ENCODE measurements at regions not wholly inside any gene's neighbourhood (a gene's known extent, or its start where the extent isn't known, plus 50 kb on each side); places are given as distances from the start of the nearest gene placed in this dataset.

- H3K4me2 ChIP-seq = peak overlapping the region; percentile 57
- CTCF ChIA-PET = interaction anchor here (0.9 to 2.5 kb wide), 2 partner anchors 34 to 114 kb away, joined by 3 to 5 read pairs; no protein-coding TSS in a partner anchor
- ATAC-seq = peak; percentile 13 to 71; a peak in 3 of 6 replicates
- H3K9me3 ChIP-seq = no peaks in the 10 kb centered on the region
- no peak for TF ChIP-seq RARB (CRISPR knock-in tag; IDR thresholded peaks at IDR 0.05)
- no peak for TF ChIP-seq BCL3 (IDR thresholded peaks at IDR 0.05)
- TF ChIP-seq HOXA7 (CRISPR knock-in tag; IDR thresholded peaks at IDR 0.05) = no peak
- TF ChIP-seq TP53 (CRISPR knock-in tag; IDR thresholded peaks at IDR 0.05) = no peak
- TF ChIP-seq NR3C1 (IDR thresholded peaks at IDR 0.05) = no peak
- TF ChIP-seq HMGXB4 (CRISPR knock-in tag; IDR thresholded peaks at IDR 0.05; ENCODE audit: borderline replicate concordance) = no peak
- TF ChIP-seq CTCF (IDR thresholded peaks at IDR 0.05) = no peak
- no peak for TF ChIP-seq TFCP2L1 (CRISPR knock-in tag; IDR thresholded peaks at IDR 0.05)
- no peak for TF ChIP-seq EHF (CRISPR knock-in tag; IDR thresholded peaks at IDR 0.05)
- TF ChIP-seq HEYL (CRISPR knock-in tag; IDR thresholded peaks at IDR 0.05) = no peak
- no peak for TF ChIP-seq RCOR1 (IDR thresholded peaks at IDR 0.05; ENCODE audit: low read depth, low read length)
- no peak for TF ChIP-seq MAFK (IDR thresholded peaks at IDR 0.05; ENCODE audit: partially characterized antibody)
- TF ChIP-seq ZC3H11A (IDR thresholded peaks at IDR 0.05) = no peak
- FAIRE-seq = no peak
- no peak overlapping the region for H3K4me3 ChIP-seq
- POLR2A ChIA-PET = no interaction called here
- 18% methylated on average over 2 of the region's 2 CpGs for WGBS (ENCODE audit: missing lambda C conversion rate)
- peak overlapping the region; percentile 32 to 65; a peak in 4 of 6 replicates for H3K27ac ChIP-seq
- peaks cover 24% of the 10 kb centered on the region for H3K4me1 ChIP-seq
- DNase-seq (ENCODE audit: low read depth in 1 of 2, low spot score in 1 of 2) = peak in 1 of 2 experiments; percentile 40
Measured at GRCh38 chr6:134706806-134707205, 243.1 kb downstream of the ALDH8A1 start.

GRCh38 chr6:134706153-134706552 is 243.7 kb downstream of the ALDH8A1 start:
- 88% methylated on average over 3 of the region's 3 CpGs for WGBS (ENCODE audit: missing lambda C conversion rate)
- TF ChIP-seq RNF2 (IDR thresholded peaks at IDR 0.05; ENCODE audit: borderline replicate concordance, low read depth) (no peak), RFX5 (IDR thresholded peaks at IDR 0.05) (no peak), BHLHE40 (IDR thresholded peaks at IDR 0.05; ENCODE audit: low read depth, low read length) (no peak), RCOR1 (IDR thresholded peaks at IDR 0.05; ENCODE audit: low read depth, low read length) (no peak), NR3C1 (IDR thresholded peaks at IDR 0.05) (no peak), ATOH8 (CRISPR knock-in tag; IDR thresholded peaks at IDR 0.05; ENCODE audit: low read depth) (no peak), POLR2AphosphoS2 (conservative IDR thresholded peaks at IDR 0.05; ENCODE audit: low read length) (no peak), HOXB13 (CRISPR knock-in tag; IDR thresholded peaks at IDR 0.05; ENCODE audit: low read depth) (no peak), EHF (CRISPR knock-in tag; IDR thresholded peaks at IDR 0.05) (no peak), CHD2 (IDR thresholded peaks at IDR 0.05; ENCODE audit: low read length, partially characterized antibody) (no peak), CBX8 (IDR thresholded peaks at IDR 0.05) (no peak), CTCF (IDR thresholded peaks at IDR 0.05) (no peak), TP53 (CRISPR knock-in tag; IDR thresholded peaks at IDR 0.05) (no peak), CHD4 (IDR thresholded peaks at IDR 0.05; ENCODE audit: borderline replicate concordance) (no peak)
- TF ChIP-seq, protein P1, sequence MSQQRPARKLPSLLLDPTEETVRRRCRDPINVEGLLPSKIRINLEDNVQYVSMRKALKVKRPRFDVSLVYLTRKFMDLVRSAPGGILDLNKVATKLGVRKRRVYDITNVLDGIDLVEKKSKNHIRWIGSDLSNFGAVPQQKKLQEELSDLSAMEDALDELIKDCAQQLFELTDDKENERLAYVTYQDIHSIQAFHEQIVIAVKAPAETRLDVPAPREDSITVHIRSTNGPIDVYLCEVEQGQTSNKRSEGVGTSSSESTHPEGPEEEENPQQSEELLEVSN (IDR thresholded peaks at IDR 0.05; ENCODE audit: borderline replicate concordance, low read depth) = no peak
- TF ChIP-seq, protein P2, sequence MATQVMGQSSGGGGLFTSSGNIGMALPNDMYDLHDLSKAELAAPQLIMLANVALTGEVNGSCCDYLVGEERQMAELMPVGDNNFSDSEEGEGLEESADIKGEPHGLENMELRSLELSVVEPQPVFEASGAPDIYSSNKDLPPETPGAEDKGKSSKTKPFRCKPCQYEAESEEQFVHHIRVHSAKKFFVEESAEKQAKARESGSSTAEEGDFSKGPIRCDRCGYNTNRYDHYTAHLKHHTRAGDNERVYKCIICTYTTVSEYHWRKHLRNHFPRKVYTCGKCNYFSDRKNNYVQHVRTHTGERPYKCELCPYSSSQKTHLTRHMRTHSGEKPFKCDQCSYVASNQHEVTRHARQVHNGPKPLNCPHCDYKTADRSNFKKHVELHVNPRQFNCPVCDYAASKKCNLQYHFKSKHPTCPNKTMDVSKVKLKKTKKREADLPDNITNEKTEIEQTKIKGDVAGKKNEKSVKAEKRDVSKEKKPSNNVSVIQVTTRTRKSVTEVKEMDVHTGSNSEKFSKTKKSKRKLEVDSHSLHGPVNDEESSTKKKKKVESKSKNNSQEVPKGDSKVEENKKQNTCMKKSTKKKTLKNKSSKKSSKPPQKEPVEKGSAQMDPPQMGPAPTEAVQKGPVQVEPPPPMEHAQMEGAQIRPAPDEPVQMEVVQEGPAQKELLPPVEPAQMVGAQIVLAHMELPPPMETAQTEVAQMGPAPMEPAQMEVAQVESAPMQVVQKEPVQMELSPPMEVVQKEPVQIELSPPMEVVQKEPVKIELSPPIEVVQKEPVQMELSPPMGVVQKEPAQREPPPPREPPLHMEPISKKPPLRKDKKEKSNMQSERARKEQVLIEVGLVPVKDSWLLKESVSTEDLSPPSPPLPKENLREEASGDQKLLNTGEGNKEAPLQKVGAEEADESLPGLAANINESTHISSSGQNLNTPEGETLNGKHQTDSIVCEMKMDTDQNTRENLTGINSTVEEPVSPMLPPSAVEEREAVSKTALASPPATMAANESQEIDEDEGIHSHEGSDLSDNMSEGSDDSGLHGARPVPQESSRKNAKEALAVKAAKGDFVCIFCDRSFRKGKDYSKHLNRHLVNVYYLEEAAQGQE (IDR thresholded peaks at IDR 0.05) = no peak

More at GRCh38 chr6:134706153-134706552, 243.7 kb downstream of the ALDH8A1 start:
- Histone ChIP-seq H3K4me3 (no peak overlapping the region), H3K4me1 (peaks cover 24% of the 10 kb centered on the region), H3K4me2 (no peak overlapping the region; the same call in 2 of the 3 replicates), H3K27ac (peak overlapping the region; percentile 32 to 67; a peak in 3 of 6 replicates), H3K9me3 (no peaks in the 10 kb centered on the region)
- peak in 1 of 2 experiments; percentile 15; a peak in 1 of 6 replicates for ATAC-seq
- no peak for FAIRE-seq
- POLR2A ChIA-PET = no interaction called here
- no peak for DNase-seq (ENCODE audit: low read depth in 1 of 2, low spot score in 1 of 2)
- CTCF ChIA-PET = interaction anchor here (0.9 to 2.5 kb wide), 2 partner anchors 34 to 114 kb away, joined by 3 to 5 read pairs; no protein-coding TSS in a partner anchor
